ENCODE measurements at regions not wholly inside any gene's neighbourhood (a gene's known extent, or its start where the extent isn't known, plus 50 kb on each side); places are given as distances from the start of the nearest gene placed in this dataset.

GRCh38 chrX:10952619-10953018, 158.5 kb upstream of the HCCS start:
- no peak for TF ChIP-seq CTCF (IDR thresholded peaks at IDR 0.05)
- TF ChIP-seq POLR2A (IDR thresholded peaks at IDR 0.05), result no peak
- no peak for TF ChIP-seq EP300 (IDR thresholded peaks at IDR 0.05)
